Stimulated activated CD8-positive, alpha-beta memory T cell treated with anti-CD3 and anti-CD28 coated beads, Interleukin-12 subunit alpha, Interleukin-12 subunit beta, amount 100 ng/mL, for 24 hours (primary cell): ENCODE measurements at regions not wholly inside any gene's neighbourhood (a gene's known extent, or its start where the extent isn't known, plus 50 kb on each side); places are given as distances from the start of the nearest gene placed in this dataset.

ENCODE experiments used
- DNase-seq: peaks from one replicate; pipeline ENCODE4 v3.0.0-alpha.2; 2020; ENCODE audit errors: extremely low read depth

GRCh38 chr2:226208726-226209125, 590.9 kb downstream of the IRS1 start:
- no peak for DNase-seq

- no peak for DNase-seq
Measured at GRCh38 chr2:226207671-226208070, 591.9 kb downstream of the IRS1 start.

GRCh38 chr2:226199555-226199954, 600.1 kb downstream of the IRS1 start:
- no peak for DNase-seq

- no peak for DNase-seq
Measured at GRCh38 chr2:226198956-226199355, 600.7 kb downstream of the IRS1 start.

GRCh38 chr2:226190479-226191252, 609.0 kb downstream of the IRS1 start:
- DNase-seq, result no peak

- DNase-seq, result no peak
Measured at GRCh38 chr2:226189061-226189460, 610.6 kb downstream of the IRS1 start.

GRCh38 chr2:226187616-226188015, 612.0 kb downstream of the IRS1 start:
- DNase-seq, result no peak

- DNase-seq, result no peak
Measured at GRCh38 chr2:226187156-226187555, 612.5 kb downstream of the IRS1 start.

- DNase-seq, result no peak
Measured at GRCh38 chr2:226185616-226186211, 613.9 kb downstream of the IRS1 start.

GRCh38 chr2:226184940-226185615, 614.5 kb downstream of the IRS1 start:
- no peak for DNase-seq

GRCh38 chr2:226184540-226184939, 615.1 kb downstream of the IRS1 start:
- no peak for DNase-seq

GRCh38 chr2:226183550-226183949, 616.1 kb downstream of the IRS1 start:
- no peak for DNase-seq

- DNase-seq, result no peak
Measured at GRCh38 chr2:226183033-226183432, 616.6 kb downstream of the IRS1 start.

- no peak for DNase-seq
Measured at GRCh38 chr2:226181909-226182308, 617.7 kb downstream of the IRS1 start.

GRCh38 chr2:226180281-226180884, 619.2 kb downstream of the IRS1 start:
- no peak for DNase-seq

- no peak for DNase-seq
Measured at GRCh38 chr2:226179010-226179409, 620.6 kb downstream of the IRS1 start.

GRCh38 chr2:226176283-226176984, 623.2 kb downstream of the IRS1 start:
- no peak for DNase-seq

- no peak for DNase-seq
Measured at GRCh38 chr2:226174390-226174789, 625.2 kb downstream of the IRS1 start.

- no peak for DNase-seq
Measured at GRCh38 chr2:226172939-226173338, 626.7 kb downstream of the IRS1 start.

- no peak for DNase-seq
Measured at GRCh38 chr2:226172309-226172708, 627.3 kb downstream of the IRS1 start.

- DNase-seq, result no peak
Measured at GRCh38 chr2:226169751-226170581, 629.7 kb downstream of the IRS1 start.
